ENCODE measurements at regions not wholly inside any gene's neighbourhood (a gene's known extent, or its start where the extent isn't known, plus 50 kb on each side); places are given as distances from the start of the nearest gene placed in this dataset.

DNA sequence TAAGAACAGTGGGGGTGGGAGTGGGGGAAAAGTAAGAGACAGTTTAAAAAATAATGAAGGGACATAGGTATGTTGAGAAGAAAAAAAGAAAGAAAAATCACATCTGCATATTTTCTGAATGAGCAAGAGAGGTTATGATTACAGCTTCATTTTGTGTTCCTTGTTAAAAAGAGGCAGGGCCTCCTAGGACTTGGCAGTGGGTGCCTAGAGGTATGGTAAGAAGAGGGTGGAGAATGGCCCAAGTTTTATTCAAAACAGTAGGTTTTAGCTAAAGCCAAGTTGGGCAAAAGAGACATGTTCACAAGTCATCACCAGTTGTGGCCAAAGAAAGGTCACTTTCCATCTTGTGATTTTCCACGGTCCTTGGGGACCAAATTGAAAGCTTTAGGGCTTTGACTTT, 643.4 kb downstream of the CCDC171 start:
- intact Hi-C loops (cut with micrococcal nuclease) = loop anchor here (10.0 kb wide), 1 partner anchor 1269 kb away; no protein-coding TSS in a partner anchor
- no peaks in the 10 kb centered on the region for H3K36me3 Mint-ChIP-seq (ENCODE audit: low read depth)
- peaks cover 2% of the 10 kb centered on the region for H3K27me3 Mint-ChIP-seq (ENCODE audit: low read depth)
- H3K4me1 Mint-ChIP-seq (ENCODE audit: low read depth) = no peaks in the 10 kb centered on the region
- CTCF ChIA-PET = interaction anchor here (0.8 kb wide), 1 partner anchor 323 kb away, joined by 4 read pairs; no protein-coding TSS in a partner anchor
- no peak overlapping the region for H3K27ac Mint-ChIP-seq
- no peak overlapping the region for H3K4me3 Mint-ChIP-seq
- DNase-seq = no peak
- peaks cover 3% of the 10 kb centered on the region for H3K9me3 Mint-ChIP-seq

DNA sequence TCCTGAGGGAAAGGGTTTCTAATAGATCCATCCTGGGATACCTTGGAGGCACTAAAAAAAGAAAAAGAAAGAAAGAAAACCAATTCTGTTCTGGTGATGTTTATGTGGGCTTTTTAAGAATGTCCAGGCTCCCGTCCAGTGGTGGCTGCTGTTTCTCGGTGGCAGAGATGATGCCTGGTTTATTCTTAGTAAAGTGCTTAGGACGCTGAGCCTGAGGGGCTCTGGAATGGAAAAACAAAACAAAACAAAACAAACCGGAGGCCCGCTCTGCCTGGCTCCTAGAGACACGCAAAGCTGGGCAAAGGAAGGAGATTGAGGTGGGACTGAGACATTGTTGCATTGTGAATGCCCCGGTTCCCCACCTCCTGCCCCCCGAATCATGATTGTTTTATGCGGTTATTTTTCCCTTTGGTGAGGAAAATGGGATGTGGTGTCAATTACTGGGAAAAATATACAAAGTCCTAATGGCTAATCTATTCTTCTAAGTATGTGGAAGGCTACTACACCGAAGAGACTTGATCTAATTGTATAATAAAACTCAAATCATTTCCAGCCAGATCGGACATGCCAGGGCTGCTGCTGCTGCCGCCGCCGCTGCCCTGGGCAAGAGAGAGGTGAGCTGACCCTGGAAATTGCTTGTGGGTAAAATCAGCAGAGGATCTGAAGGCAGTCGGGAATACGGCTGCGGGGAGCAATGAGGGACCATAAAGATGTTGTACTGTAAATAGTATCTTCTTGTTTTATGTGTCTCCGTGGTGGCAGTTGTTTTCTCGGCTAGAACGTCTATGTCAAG, 644.9 kb downstream of the CCDC171 start:
- H3K9me3 Mint-ChIP-seq = peaks cover 3% of the 10 kb centered on the region
- H3K4me3 Mint-ChIP-seq = no peak overlapping the region
- peaks cover 2% of the 10 kb centered on the region for H3K27me3 Mint-ChIP-seq (ENCODE audit: low read depth)
- no peak overlapping the region for H3K27ac Mint-ChIP-seq
- intact Hi-C loops (cut with micrococcal nuclease) = loop anchor here (10.0 kb wide), 1 partner anchor 1267 kb away; no protein-coding TSS in a partner anchor
- H3K36me3 Mint-ChIP-seq (ENCODE audit: low read depth) = no peaks in the 10 kb centered on the region
- no peak for DNase-seq
- H3K4me1 Mint-ChIP-seq (ENCODE audit: low read depth) = no peaks in the 10 kb centered on the region
- CTCF ChIA-PET = no interaction called here

DNA sequence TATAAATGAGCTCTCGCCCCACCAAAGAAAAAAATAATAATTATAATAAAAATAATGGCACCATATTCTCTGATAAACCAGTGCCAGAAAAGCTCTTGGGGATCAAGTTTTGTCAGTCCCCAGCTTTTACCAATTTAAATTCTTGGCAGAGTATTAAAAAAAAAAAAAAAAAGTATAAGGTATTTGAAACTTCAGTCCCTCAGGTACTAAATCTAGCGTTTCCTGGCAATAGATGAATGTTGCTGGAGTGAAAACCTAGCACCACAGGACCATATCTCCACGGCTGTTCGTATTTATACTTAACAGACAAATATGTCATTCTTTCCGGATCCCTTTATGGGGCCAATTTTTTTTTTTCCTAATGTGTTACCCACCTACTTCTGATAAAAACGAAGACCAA, 646.2 kb downstream of the CCDC171 start:
- no peak for DNase-seq
- intact Hi-C loops (cut with micrococcal nuclease) = loop anchor here (10.0 kb wide), 1 partner anchor 1266 kb away; no protein-coding TSS in a partner anchor
- Mint-ChIP-seq H3K4me3 (no peak overlapping the region), H3K27ac (no peak overlapping the region), H3K36me3 (ENCODE audit: low read depth) (no peaks in the 10 kb centered on the region), H3K27me3 (ENCODE audit: low read depth) (peaks cover 2% of the 10 kb centered on the region), H3K9me3 (peaks cover 3% of the 10 kb centered on the region), H3K4me1 (ENCODE audit: low read depth) (no peaks in the 10 kb centered on the region)
- CTCF ChIA-PET = interaction anchor here (0.7 kb wide), 1 partner anchor 162 kb away, joined by 4 read pairs; no protein-coding TSS in a partner anchor

DNA sequence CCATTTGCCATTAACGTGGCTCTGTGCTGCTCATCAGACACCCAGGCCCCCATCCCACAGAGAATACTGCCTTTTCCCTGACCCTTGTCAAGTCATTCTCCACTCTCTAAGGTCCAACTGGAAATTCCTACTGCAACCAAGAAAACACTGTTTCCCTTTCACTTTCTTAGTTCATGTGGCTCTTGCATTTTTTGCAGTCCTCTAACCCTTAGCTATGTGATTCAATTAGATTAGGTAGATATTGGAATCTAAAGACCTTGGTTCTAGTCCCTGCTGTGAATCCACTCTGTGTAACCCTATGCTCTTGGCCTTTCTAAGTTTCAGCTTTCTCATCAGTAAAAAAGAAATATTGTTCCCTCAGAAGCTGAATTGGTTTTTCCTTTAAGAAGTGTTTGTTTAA, 649.4 kb downstream of the CCDC171 start:
- Mint-ChIP-seq H3K9me3 (peaks cover 1% of the 10 kb centered on the region), H3K4me3 (no peak overlapping the region), H3K27ac (no peak overlapping the region), H3K27me3 (ENCODE audit: low read depth) (peaks cover 2% of the 10 kb centered on the region), H3K36me3 (ENCODE audit: low read depth) (no peaks in the 10 kb centered on the region), H3K4me1 (ENCODE audit: low read depth) (no peaks in the 10 kb centered on the region)
- CTCF ChIA-PET = interaction anchor here (0.6 kb wide), 1 partner anchor 765 kb away, joined by 3 read pairs; no protein-coding TSS in a partner anchor
- DNase-seq = no peak
- intact Hi-C loops (cut with micrococcal nuclease) = no loop called here

DNA sequence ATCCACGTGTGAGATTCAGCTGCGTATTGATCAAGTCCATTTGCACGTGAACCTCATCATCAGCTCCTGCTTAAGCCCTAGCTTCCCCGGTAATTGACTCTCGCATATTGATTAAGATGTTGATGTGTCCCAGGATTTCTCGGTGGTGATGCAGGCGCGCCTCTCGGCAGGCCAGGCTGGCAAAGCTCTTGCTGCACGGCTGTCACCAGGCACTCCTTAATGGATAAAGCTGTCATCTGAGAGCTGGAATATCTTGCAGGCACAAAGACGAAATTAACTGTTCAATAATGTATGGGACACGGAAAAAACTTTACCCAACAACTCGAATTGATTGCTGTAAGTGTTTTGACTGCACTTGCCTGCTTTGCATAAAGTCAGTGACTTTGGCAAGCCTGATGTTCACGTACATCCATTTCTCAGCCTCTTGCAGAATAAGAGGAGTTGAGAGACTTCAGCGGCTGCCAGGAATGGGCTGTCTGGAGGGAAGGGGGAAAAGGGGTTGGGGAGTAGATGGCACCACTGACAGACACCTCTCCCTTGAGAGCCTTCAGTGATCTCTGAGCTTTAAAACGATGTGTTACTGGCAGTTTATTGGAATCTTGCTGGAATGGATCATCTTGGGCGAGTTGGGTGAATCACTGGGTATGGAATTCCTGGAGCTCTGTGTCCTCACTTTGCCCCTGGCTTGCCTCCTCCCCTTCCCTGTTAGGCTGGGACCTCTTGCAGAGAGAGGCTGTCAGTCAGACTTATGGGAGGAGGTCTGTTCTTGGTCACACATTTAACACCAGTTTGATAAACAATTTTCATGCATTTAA, 650.3 kb downstream of the CCDC171 start:
- Mint-ChIP-seq H3K27me3 (ENCODE audit: low read depth) (peaks cover 2% of the 10 kb centered on the region), H3K4me3 (no peak overlapping the region), H3K4me1 (ENCODE audit: low read depth) (peaks cover 1% of the 10 kb centered on the region), H3K36me3 (ENCODE audit: low read depth) (no peaks in the 10 kb centered on the region), H3K9me3 (peaks cover 1% of the 10 kb centered on the region), H3K27ac (no peak overlapping the region)
- CTCF ChIA-PET = no interaction called here
- DNase-seq = no peak
- intact Hi-C loops (cut with micrococcal nuclease) = no loop called here

DNA sequence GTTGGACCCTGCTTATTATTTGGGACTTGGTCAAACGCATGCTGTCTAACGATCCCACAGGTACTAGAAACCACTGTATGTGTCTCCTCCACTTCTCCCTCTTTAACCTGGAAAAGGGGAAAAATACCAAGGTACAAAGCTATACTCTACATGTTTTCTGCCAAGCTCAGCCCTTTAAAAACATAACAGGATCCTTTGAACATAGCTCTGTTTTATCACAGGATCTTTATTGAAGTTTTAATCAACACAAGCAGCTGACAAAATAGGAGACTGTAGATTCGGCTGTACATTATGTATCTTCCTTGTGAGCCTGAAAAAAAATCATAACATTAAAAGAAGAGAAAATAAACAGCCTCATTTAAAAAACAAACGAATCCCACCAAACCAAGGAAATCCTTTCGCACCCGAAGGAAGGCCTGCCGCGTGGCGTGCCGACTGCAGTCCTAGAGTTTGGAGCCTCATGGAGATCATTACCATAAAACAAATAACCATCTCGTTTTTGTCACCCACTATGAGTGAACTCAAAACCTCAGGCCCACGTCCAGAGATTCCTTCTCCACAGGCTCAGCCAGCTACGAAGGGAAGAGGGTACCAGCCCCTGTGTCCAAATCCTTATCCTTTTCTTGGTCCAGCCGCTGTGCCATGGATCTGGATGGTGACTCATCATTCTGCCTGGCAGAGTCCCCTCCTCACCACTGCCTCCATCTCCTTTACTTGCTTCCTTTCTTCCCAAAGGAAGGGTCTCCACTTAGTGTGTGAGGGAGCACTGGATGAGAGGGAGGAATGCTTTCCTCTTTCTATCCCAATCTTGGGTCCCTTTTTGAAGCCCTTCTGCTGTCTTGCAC, 651.1 kb downstream of the CCDC171 start:
- DNase-seq = no peak
- H3K36me3 Mint-ChIP-seq (ENCODE audit: low read depth) = no peaks in the 10 kb centered on the region
- H3K4me1 Mint-ChIP-seq (ENCODE audit: low read depth) = peaks cover 1% of the 10 kb centered on the region
- peaks cover 1% of the 10 kb centered on the region for H3K9me3 Mint-ChIP-seq
- CTCF ChIA-PET = no interaction called here
- H3K27me3 Mint-ChIP-seq (ENCODE audit: low read depth) = peaks cover 2% of the 10 kb centered on the region
- H3K27ac Mint-ChIP-seq = no peak overlapping the region
- H3K4me3 Mint-ChIP-seq = no peak overlapping the region
- intact Hi-C loops (cut with micrococcal nuclease) = no loop called here

DNA sequence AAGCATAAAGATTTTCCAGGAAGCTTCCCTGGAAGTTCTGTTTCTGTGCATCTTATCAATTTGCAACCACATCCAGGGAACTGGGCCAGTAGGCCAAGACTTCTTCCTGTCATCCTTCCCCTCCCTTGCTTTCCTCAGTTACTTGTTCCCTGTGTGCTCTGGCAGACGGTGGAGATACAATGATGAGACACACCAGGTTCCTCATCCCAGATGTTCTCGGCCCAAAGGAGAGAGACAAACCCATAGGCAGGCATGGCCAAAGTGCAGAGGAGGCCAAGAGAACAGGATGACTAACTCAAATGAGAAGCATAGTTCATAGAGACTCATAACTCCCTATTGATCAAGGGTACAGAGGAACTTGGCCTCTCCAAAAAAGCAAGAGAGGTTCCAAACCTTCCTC, 652.6 kb downstream of the CCDC171 start:
- Mint-ChIP-seq H3K9me3 (no peaks in the 10 kb centered on the region), H3K4me3 (no peak overlapping the region), H3K27ac (no peak overlapping the region), H3K4me1 (ENCODE audit: low read depth) (peaks cover 1% of the 10 kb centered on the region), H3K27me3 (ENCODE audit: low read depth) (no peaks in the 10 kb centered on the region), H3K36me3 (ENCODE audit: low read depth) (no peaks in the 10 kb centered on the region)
- CTCF ChIA-PET = no interaction called here
- intact Hi-C loops (cut with micrococcal nuclease) = no loop called here
- no peak for DNase-seq

DNA sequence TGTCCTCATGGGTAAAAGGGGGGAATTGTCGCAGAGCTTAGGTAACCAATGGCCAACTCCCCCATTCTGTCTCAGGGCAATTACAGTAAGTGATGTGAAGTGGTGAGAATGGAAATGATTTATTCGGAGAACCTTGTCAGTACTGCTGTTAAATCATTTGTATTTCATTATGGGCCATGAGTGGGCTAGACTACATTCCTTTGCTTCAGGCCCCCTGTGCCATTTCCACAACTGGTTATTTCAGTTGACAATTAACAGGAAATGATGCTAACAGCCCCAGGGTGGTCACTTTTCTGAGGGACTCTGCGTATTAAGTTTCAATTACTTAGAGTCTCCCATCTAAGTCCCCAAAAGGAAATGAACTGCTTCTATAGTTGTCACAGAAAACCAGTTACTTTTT, 653.7 kb downstream of the CCDC171 start:
- Mint-ChIP-seq H3K9me3 (no peaks in the 10 kb centered on the region), H3K27me3 (ENCODE audit: low read depth) (no peaks in the 10 kb centered on the region), H3K27ac (no peak overlapping the region), H3K36me3 (ENCODE audit: low read depth) (no peaks in the 10 kb centered on the region), H3K4me3 (no peak overlapping the region), H3K4me1 (ENCODE audit: low read depth) (peaks cover 1% of the 10 kb centered on the region)
- no peak for DNase-seq
- CTCF ChIA-PET = no interaction called here
- intact Hi-C loops (cut with micrococcal nuclease) = no loop called here

DNA sequence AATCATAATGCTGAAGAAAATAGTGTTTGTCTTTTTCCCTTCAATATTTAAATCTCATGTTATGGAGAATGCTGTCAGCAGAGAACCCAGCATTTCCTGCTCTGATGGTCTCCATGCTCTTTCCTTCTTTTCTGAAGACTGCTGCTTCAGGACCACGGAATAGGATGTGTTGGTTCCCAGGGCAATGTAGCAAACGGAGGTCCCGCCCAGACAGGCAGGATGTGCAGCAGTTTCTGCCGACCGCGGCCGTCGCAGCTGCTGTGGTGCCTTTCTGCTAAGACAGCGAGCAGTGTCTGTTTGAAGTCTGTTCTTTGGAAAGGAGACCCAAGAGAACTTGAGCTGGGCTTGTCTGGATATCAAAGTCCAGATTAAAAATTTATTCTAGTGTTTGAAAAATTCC, 654.3 kb downstream of the CCDC171 start:
- DNase-seq = peak; percentile 19
- CTCF ChIA-PET = no interaction called here
- Mint-ChIP-seq H3K36me3 (ENCODE audit: low read depth) (no peaks in the 10 kb centered on the region), H3K4me1 (ENCODE audit: low read depth) (peaks cover 1% of the 10 kb centered on the region), H3K27me3 (ENCODE audit: low read depth) (no peaks in the 10 kb centered on the region), H3K9me3 (no peaks in the 10 kb centered on the region), H3K4me3 (no peak overlapping the region), H3K27ac (no peak overlapping the region)
- intact Hi-C loops (cut with micrococcal nuclease) = no loop called here

DNA sequence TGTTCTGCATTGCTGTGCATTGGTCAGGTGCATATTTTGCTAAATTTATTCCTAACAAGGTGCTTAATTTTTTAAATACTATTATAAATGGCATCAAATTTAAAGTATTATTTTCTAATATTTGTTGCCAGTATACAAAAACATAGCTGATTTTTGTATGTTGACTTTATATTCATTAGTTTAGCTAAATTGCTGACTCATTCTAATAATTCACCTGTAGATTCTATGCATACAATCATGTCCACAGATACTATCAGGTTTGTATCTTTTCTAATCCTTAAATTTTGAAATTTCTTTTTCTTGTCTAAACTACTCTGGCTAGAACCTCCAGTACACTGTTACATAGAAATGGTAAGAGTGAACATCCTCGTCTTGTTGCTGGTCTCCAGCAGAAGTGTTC, 657.6 kb downstream of the CCDC171 start:
- no peak overlapping the region for H3K4me3 Mint-ChIP-seq
- no peak for DNase-seq
- H3K36me3 Mint-ChIP-seq (ENCODE audit: low read depth) = no peaks in the 10 kb centered on the region
- H3K27ac Mint-ChIP-seq = no peak overlapping the region
- CTCF ChIA-PET = no interaction called here
- H3K4me1 Mint-ChIP-seq (ENCODE audit: low read depth) = peaks cover 1% of the 10 kb centered on the region
- H3K27me3 Mint-ChIP-seq (ENCODE audit: low read depth) = no peaks in the 10 kb centered on the region
- intact Hi-C loops (cut with micrococcal nuclease) = no loop called here
- no peaks in the 10 kb centered on the region for H3K9me3 Mint-ChIP-seq

DNA sequence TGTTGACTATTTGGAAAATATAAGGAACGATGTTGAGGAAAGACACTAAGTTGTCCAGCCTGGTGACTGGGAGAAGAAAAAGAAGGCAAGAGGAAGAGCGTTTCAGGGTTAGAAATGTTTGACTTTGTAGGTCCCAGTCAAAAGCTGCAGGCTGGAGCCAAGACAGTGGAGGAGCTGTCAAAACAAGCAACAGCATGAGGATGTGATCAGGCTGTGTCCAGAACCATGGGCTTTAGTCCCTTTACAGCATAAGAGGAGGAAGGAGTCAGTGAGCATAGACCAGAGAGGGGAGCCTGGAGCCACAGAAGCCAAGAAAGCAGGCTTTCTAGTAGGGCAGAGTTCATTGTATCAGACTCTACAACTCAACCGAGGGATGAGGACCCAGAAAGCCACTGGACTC, 658.5 kb downstream of the BNC2 start:
- intact Hi-C loops (cut with micrococcal nuclease) = no loop called here

More for the DNA sequence above, 658.5 kb downstream of the BNC2 start:
- Mint-ChIP-seq H3K4me1 (ENCODE audit: low read depth) (peaks cover 1% of the 10 kb centered on the region), H3K27me3 (ENCODE audit: low read depth) (no peaks in the 10 kb centered on the region), H3K27ac (no peak overlapping the region), H3K4me3 (no peak overlapping the region), H3K9me3 (no peaks in the 10 kb centered on the region), H3K36me3 (ENCODE audit: low read depth) (no peaks in the 10 kb centered on the region)
- CTCF ChIA-PET = no interaction called here
- no peak for DNase-seq
